Ishikawa (cell line): ENCODE measurements at regions not wholly inside any gene's neighbourhood (a gene's known extent, or its start where the extent isn't known, plus 50 kb on each side); places are given as distances from the start of the nearest gene placed in this dataset.

Source experiments
- CEBPB ChIP-seq: IDR thresholded peaks from 2 replicates; pipeline ENCODE4 v1.6.1; 2012
- CREB1 ChIP-seq: IDR thresholded peaks from 2 replicates; pipeline ENCODE4 v1.6.1; 2012; ENCODE audit warnings: low read depth
- EGR1 ChIP-seq: IDR thresholded peaks from 2 replicates; pipeline ENCODE4 v1.6.1; 2012
- EP300 ChIP-seq: IDR thresholded peaks from 2 replicates; pipeline ENCODE4 v1.6.1; 2012; ENCODE audit warnings: borderline replicate concordance
- FOXM1 ChIP-seq: IDR thresholded peaks from 2 replicates; pipeline ENCODE4 v1.6.1; 2012; ENCODE audit warnings: low read depth, borderline replicate concordance
- MAX ChIP-seq: IDR thresholded peaks from 2 replicates; pipeline ENCODE4 v1.6.1; 2012
- NFIC ChIP-seq: IDR thresholded peaks from 2 replicates; pipeline ENCODE4 v1.6.1; 2012
- RAD21 ChIP-seq: IDR thresholded peaks from 2 replicates; pipeline ENCODE4 v1.6.1; 2012; ENCODE audit warnings: low read depth
- REST ChIP-seq: IDR thresholded peaks from 2 replicates; pipeline ENCODE4 v1.6.1; 2012; ENCODE audit warnings: low read depth, mild to moderate bottlenecking
- TAF1 ChIP-seq: IDR thresholded peaks from 2 replicates; pipeline ENCODE4 v1.6.1; 2012; ENCODE audit warnings: low read depth, mild to moderate bottlenecking
- TCF12 ChIP-seq: IDR thresholded peaks from 2 replicates; pipeline ENCODE4 v1.6.1; 2012; ENCODE audit warnings: low read depth
- TEAD4 ChIP-seq: IDR thresholded peaks from 2 replicates; pipeline ENCODE4 v1.6.1; 2012
- USF1 ChIP-seq: IDR thresholded peaks from 2 replicates; pipeline ENCODE4 v1.6.1; 2012
- YY1 ChIP-seq: IDR thresholded peaks from 2 replicates; pipeline ENCODE4 v1.6.1; 2012; ENCODE audit warnings: low read depth
- ZBTB7A ChIP-seq: IDR thresholded peaks from 2 replicates; pipeline ENCODE4 v1.6.1; 2012; ENCODE audit warnings: low read depth

GRCh38 chr19:31100206-31100590 is 249.0 kb downstream of the TSHZ3 start:
- TF ChIP-seq TAF1 (no peak), REST (no peak), ZBTB7A (no peak), CEBPB (no peak), NFIC (no peak), CREB1 (no peak), YY1 (no peak), RAD21 (no peak)

- TF ChIP-seq EP300 (no peak), TAF1 (no peak), MAX (no peak), TEAD4 (no peak), ZBTB7A (no peak), NFIC (no peak), YY1 (no peak), USF1 (no peak), FOXM1 (no peak), TCF12 (no peak), CEBPB (no peak), RAD21 (no peak), CREB1 (no peak), EGR1 (no peak), REST (no peak)
Measured at GRCh38 chr19:31099515-31100205, 249.6 kb downstream of the TSHZ3 start.

- TF ChIP-seq NFIC: no peak
- TF ChIP-seq USF1: no peak
- TF ChIP-seq MAX: no peak
- no peak for TF ChIP-seq YY1
- TF ChIP-seq CEBPB: no peak
- TF ChIP-seq EGR1: no peak
- no peak for TF ChIP-seq TAF1
- no peak for TF ChIP-seq CREB1
- no peak for TF ChIP-seq REST
- no peak for TF ChIP-seq TEAD4
- TF ChIP-seq ZBTB7A: no peak
- no peak for TF ChIP-seq TCF12
- TF ChIP-seq RAD21: no peak
- no peak for TF ChIP-seq EP300
- no peak for TF ChIP-seq FOXM1
Measured at GRCh38 chr19:31098836-31099235, 250.4 kb downstream of the TSHZ3 start.

- no peak for TF ChIP-seq FOXM1
Measured at GRCh38 chr19:31096935-31097545, 252.2 kb downstream of the TSHZ3 start.
